IPS DF 4.7 (cell line): ENCODE measurements at regions not wholly inside any gene's neighbourhood (a gene's known extent, or its start where the extent isn't known, plus 50 kb on each side); places are given as distances from the start of the nearest gene placed in this dataset.

Experiments used
- DNase-seq: peaks from one replicate; pipeline ENCODE4 v3.0.0-alpha.2; 2013; ENCODE audit warnings: low spot score; ENCODE audit errors: extremely low read depth

DNA sequence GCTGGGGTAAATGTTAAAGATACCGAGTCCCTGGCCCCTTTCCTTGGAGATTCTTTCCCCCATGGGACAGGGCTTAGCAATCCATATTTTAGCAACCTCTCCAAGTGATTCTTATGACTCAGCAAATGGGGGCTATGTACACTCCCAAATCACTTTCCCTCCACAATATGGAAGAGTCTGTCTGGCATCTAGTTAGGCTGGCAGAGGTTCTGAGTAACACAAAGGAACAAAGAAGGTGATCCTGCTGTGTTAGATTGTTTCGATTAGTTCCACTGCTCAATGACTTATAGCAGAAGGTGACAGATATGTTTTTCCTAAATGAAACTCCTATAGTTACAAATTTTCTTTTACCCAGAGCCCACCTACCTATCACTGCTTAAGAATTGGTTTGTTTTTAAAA, 154.0 kb upstream of the SYT13 start:
- DNase-seq = no peak

DNA sequence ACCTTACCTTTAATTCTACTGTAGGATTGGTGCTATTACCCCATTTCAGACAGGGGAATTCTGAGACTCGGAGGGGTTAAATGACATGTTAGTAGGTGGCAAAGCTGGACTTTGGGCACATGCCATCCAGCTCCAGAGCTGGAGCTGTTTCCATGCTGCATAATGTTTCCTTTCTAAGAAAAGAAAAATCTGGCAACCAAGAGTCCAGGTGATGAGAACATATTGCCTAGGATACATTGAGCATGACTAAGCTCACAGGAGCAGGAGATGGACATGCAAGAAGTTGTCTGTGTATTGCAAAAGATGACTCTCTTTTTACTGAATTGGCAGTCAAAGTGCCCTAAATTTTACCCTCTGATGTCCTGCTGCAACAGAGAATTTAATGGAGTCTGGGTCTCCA, 150.8 kb upstream of the SYT13 start:
- no peak for DNase-seq

DNA sequence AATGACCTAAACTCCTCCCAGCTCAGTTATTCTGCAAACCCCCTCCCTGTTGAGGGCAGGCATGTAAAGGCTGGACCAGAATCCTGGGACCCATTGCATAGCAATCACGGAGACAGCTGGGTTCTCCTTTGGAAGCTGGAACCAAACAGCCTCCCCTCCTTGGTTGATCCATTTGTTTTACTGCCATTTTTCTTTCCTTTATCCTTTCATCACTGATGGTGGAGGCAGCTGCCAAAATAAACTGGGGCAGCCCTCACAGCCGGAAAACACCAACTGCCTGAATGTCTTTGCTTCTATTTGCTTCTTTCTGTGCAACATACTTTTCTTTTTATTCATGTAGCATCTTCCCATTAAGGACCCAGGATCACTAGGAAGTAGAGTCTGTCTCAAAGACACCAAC, 150.0 kb upstream of the SYT13 start:
- DNase-seq = no peak

DNA sequence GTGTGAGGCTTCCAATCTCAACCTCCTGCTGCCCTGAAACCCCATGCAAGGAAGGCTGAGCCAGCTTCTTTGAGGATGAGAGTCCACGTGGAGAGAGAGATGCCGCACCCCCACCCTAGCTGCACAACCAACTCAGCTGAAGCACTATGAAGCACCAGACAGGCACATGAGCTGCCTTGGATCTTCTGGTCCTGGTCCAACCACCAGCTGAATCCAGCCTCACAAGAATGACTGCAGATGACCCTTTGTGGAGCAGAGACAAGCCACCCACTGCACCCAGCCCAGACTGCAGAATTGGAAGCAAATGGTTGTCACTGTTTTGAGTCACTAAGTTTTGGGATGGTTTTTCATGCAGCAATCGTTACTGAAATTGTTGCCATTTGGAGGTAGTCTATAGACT, 149.6 kb upstream of the SYT13 start:
- no peak for DNase-seq

DNA sequence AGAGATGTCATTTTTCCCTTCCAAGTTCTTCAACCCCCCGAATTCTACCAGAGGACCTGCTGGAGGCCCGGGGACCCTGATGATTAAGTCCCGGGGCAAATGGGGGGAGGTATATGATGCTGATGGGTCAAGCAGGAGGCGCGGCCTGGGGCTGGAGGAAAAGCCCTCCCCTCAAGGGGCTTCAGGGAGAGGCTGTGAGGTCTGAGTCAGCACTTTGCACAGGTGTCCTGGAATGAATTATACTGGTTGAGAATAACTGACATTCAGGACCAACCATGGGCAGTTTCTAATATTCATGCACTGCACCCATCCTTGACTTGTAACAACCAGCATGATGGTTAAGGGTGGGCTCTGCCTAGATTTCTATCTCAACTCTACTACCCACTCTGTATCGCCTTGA, 146.8 kb upstream of the SYT13 start:
- no peak for DNase-seq

DNA sequence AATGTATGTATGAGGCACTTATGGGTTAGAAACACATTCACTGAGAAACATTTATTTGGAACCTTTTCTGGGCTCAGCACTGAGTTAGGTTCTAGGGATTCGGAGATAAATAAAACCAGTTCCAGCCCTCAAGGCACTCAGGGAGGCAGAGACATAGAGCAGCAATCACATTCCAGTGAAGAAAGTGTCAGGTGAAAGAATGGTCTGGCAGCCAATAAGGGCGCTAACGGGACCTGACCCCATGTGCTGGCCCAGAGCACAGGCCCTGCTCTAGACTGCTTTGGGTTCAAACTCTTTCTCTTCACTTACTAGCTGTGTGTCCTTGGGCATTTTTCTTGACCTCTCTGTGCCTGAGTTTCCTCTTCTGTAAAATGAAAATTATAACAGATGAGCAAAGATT, 146.0 kb upstream of the SYT13 start:
- no peak for DNase-seq

DNA sequence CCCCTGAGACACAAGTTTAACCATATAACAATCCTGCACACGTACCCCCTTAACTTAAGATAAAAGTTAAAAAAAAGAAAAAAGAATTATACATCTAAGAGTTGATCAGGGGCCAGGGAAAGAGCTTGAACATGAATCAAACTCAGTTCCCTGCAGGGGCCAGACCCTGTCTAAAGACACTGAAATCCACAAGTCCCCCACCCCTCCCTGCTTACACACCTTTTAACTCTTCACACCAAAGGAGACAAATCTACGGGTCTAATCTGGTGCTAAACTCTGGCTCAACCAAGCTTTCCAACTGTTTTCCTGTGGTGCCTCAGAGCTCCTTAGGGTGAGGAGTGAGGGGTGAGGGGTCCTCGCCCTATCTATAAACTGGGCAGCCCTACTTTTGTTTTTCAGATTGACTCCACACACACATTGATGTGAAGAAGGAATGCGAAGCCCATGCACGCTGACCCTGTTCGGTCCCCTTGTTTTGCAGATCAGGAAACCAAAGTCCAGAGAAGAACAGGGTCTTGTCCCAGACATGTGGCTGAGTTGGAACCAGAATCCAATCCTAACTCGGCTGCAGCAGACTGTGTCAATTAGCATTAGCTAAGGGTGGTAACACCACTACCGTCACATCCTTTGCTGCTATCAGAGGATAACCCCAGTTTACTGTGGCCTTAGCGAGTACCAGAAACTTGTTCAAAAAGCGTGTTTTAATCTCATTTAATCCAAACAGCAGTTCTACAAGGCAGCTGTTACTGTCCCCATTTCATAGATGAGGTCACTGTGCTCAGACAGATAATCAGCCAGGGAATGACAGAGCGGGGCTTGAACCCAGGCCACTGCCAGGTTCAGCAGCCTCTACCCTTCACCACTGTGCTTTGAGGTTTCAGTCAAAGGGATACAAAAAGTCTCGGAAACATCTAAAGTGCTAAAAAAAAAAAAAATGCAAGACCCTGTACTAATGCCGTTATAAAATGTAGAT, 145.2 kb upstream of the SYT13 start:
- no peak for DNase-seq

DNA sequence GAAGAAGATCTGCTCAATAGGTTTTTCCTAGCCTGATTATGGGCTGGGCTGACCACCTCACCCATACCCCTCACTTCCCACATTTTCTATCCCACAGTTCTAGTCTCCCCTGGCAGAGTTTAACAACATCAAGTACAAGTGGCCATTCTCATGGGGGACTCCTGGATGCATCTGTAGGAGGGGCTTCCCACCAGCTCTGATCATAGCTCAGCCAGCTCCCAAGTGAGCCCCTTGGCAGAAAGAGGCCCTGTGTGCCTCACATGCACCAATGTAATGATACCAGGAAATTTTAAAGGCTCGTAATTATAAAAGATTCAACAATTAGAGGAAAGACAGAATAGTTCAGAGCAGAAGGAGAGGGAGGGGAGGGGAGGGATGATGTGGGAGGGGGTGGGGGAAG, 144.2 kb upstream of the SYT13 start:
- no peak for DNase-seq

DNA sequence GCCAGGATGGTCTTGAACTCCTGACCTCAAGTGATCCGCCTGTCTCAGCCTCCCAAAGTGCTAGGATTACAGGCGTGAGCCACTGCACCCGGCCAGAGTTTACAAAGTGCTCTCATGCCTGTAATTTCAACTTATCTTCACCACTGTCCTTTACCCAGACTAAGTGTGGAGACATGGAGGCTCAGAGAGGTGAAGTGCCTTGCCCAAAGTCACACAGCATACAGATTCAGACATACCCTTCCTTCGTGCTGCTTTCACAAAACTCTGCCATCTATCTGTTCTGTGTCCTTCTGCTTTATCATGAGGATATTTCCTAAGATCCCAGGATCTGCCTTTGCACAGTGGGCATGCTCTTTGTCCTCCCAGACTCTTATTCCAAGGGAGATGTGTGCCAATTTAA, 143.6 kb upstream of the SYT13 start:
- no peak for DNase-seq

DNA sequence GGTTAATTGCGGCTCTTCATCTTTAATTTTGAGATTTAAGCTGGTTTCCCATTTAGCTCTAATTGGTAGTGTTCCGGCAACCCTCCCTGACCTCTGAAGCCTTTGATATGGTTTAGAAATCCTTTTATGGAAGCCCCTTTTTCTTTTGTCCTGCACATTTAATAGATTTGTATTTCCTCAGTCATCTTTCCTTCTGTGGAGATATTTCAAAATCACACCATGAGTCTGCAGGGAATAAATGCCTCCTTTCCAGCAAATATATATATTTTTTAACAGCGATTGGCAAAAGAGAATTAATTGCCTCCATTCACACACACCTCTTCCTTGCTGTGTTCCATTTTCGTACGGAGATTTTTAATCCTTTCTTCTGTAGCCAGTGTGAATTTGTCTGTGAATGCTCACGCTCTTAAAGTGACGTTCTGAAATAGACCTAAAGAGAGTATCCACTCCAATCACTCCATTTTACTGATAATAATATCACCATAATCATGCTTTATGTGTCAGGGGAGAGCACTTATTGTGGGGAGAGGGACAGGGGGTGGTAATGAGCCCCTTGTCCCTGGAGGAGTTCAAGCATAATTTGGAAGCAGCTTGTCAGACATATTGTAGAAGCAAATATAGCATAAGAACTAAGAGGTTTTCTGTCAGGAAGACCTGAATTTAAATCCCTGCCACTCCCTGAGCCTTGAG, 142.5 kb upstream of the SYT13 start:
- no peak for DNase-seq

DNA sequence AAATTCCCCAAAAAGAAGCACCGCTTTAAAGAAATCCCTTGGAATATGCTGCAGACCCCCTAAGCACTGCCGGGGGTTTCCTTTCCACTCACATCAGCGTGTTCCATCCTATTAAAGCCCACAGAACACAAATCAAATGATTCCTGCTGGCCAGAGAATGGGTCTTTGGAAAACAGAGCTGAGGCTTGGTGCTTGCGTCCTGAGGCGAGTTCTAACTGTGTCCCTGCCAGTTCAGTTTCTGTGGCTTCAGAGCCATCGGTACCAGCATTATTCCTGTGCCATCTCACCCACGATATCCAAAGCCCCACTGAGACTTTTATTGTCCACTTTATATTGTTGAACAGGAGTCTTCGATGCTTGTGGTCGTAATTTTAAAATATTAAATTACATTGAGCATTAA, 142.0 kb upstream of the SYT13 start:
- DNase-seq = no peak

DNA sequence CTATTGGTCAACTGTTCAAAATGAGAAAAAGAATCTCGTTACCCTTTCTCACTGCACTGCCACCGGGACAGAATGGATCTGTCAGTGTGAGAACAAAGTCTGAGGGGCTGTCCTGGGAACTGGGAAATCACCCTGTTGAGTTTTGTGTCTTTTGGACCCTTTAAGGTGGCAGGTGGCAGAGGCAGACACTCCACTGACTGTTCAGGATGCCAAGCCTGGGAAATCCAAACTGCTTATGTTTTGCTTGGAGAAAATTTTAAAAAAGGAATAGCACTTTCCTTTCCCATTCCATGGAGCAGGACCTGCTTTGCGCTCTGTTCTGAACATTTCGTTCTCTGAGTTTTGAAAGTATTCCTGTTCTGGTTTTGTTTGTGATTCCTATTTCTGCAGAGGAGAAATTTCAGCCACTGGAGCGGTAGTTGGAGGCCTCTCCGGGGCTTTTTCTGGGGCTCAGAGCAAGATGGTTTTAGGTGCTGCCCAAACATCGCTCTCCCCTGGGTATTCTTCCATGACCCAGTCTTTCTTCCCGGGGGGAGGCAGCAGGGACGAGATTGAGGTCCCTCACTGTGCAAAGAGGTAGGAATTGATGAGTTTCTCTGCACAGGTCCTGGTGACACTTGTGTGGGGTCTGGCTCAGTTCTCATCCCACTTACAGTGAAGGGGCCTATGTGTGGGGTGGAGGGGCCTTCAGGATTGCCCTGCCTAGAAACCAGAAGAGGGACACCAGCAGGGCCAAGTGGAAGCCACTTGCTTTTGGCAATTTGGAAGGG, 138.5 kb upstream of the SYT13 start:
- no peak for DNase-seq

DNA sequence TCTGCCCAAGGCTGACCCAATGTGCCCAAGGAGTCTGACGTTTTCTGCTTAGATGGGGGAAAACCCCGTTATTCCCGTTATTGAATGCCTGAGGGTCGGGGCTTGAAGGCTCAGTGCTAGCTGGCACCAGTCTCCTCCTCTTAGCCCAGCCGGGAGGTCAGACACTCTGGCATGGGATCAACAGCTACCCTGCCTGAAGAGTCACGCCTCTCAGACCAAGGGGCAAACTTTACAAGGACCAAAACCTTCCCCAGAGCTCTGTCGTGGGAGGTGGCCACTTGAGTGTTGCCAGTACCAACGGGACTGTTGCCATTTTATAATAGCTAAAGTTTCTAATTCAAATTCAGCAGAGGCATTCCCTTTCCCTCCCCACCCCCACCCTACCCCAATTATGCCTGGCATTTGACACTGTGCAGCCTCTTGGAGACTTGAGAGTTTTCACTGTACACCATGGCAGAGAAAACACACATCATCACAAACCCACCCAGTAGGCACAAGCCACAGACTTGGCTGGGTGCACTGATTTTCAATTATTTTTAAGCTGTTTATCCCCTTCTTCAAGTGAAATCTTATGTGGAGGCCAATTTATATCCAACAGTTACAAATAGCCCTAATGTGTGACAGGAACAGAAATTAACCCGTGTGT, 137.5 kb upstream of the SYT13 start:
- DNase-seq = no peak

DNA sequence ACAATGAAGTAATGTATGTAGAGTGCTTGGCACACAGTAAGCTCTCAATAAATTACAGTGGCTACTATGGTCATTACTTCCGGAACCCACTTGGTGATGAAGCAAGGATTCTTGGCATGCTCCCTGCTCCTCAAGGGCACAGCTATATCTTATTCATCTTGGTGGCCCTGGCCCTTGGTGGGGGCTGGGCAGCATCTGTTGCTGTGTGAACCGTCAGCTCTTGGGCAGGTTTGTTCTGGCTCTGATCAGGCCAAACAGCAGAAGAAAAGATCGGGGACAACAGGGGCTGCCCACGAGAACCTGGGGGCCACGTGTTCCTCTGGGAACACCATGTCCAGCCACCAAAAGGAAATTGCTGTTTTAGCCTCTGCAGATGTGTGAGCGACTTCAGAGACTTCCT, 136.9 kb upstream of the SYT13 start:
- no peak for DNase-seq

DNA sequence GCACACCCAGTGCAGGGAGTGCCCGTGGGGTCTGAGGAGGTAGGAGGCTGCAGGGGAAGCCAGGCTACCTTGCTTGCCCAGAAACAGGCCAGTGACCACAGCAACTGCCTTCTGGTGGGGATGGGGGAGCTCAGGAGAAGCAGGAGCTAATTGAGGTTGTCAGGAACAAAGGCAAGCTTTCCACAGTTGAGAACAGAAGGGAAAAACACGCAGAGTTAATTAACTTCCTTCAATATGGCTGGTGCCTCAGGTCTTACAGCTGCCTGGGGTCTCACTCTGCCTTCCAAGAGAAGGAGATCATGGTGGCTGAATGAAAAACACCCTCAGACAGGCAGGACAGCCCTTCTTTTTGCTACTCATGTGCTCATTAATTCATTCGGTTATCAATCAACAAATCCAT, 127.9 kb upstream of the SYT13 start:
- DNase-seq = no peak

DNA sequence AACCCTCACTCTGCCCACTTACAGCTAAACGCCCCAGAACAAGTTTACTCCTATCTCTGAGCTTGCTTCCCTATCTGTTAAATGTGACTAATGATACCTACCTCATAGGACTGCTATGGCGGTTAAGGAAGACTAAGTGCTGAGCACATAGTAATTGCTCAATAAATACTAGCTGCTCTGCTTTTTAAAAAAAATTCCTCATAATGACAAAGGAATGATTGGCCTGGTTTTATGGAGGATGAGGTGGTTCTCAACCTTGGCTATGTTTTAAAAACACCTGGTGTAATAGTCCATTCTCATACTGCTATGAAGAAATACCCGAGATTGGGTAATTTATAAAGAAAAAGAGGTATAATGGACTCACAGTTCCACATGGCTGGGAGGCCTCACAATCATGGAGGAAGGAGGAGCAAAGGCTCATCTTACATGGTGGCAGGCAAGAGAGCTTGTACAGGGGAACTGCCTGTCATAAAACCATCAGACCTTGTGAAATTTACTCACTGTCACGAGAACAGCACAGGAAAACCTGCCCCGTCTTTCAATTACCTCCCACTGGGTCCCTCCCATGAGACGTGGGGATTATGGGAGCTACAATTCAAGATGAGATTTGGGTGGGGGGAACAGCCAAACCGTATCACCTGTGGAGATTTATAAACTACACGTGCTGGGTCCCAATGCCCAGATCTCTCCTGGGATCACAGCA, 127.2 kb upstream of the SYT13 start:
- DNase-seq = no peak

DNA sequence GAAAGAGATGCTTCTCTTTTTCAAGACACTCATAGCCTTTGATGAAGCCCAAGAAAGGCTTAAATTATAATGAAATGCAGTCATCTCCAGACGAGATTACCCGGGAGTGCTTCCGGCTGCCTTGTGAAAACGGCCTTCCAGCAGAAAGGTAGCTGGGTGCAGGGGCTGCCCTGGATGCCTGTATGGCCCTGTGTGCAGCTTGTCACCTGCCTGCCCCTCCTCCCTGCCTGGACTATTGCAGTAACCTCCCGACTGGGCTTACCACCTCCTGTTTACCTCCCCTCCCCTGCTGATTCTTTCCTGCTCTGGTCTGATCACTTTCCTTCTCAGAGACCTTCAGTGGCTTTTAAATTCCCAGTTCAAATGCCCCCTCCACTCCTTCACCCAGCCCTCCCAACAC, 126.4 kb upstream of the SYT13 start:
- DNase-seq = no peak

DNA sequence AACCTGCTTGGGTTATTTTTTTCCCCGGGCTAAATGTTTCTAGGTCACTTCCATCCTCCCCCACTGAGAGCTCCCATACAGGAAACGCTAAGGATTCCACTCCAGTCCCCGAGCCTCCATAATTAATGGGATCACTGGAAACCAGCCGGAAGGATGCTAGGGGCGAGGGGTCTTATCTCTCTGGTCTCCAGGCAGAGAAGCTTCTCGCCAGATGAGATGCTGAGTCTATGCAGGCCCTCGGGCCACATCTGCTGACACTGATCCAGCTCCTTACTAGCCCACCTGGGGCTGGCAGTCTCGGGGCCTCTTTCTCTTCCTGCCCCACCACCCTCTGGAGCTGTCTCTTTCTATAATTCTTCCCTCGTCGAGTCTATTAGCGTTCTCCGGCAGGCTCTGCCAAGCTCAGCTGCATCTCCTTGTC, 125.9 kb upstream of the SYT13 start:
- no peak for DNase-seq

DNA sequence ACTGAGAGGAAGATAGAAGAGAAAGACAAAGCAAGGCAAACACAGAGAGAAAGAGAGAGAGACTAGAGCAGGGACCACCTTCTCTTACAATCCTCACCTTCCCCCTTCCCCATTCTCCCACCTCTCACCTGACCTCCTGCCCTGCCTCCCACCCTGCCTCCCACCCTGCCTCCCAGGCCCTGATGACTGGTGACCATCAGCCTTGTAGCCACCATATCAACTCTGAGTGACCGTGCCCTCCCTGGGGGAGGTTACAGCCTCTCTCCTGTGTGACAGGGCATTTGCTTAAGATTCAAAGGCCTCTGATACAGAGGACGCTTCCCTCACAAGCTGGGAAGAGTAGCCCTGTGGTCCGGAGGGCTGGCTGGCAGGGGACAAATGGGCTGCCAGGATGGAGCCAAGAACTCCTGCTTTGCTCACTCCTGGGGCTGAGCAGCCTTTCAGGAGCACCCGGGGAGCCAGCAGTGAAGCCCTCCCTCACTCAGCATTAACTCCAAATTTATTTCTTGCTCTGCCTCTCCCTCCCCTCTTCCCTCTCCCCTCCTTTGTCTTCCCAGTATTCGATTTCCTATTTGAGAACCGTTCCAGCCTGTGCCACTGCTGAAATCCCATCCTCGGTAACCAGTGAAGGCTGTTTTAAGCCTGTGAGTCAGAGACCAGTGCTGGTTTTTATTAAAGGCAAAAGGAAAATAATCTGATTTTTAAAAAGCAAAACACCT, 125.2 kb upstream of the SYT13 start:
- DNase-seq = no peak
